ENCODE measurements at regions not wholly inside any gene's neighbourhood (a gene's known extent, or its start where the extent isn't known, plus 50 kb on each side); places are given as distances from the start of the nearest gene placed in this dataset.

DNA sequence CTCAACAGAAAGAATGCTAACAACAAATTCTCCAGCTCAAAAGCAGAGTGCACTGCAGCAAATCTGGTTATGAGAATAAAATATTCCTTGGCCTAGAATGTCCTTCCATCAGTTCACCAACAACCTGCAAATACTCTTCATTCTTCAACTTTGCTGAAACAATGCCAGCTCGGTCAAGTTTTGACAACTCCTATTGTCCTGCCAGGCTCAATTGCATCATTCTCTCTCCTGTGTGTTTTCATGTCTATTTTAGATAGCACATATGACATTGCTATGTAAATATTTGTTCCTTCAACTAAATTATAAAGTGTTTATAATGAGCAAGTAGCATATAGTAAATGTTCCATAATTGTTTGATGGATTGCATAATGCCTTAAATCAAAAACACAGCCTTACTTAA lies 463.8 kb downstream of the TLE1 start:
- TF ChIP-seq, protein P1, sequence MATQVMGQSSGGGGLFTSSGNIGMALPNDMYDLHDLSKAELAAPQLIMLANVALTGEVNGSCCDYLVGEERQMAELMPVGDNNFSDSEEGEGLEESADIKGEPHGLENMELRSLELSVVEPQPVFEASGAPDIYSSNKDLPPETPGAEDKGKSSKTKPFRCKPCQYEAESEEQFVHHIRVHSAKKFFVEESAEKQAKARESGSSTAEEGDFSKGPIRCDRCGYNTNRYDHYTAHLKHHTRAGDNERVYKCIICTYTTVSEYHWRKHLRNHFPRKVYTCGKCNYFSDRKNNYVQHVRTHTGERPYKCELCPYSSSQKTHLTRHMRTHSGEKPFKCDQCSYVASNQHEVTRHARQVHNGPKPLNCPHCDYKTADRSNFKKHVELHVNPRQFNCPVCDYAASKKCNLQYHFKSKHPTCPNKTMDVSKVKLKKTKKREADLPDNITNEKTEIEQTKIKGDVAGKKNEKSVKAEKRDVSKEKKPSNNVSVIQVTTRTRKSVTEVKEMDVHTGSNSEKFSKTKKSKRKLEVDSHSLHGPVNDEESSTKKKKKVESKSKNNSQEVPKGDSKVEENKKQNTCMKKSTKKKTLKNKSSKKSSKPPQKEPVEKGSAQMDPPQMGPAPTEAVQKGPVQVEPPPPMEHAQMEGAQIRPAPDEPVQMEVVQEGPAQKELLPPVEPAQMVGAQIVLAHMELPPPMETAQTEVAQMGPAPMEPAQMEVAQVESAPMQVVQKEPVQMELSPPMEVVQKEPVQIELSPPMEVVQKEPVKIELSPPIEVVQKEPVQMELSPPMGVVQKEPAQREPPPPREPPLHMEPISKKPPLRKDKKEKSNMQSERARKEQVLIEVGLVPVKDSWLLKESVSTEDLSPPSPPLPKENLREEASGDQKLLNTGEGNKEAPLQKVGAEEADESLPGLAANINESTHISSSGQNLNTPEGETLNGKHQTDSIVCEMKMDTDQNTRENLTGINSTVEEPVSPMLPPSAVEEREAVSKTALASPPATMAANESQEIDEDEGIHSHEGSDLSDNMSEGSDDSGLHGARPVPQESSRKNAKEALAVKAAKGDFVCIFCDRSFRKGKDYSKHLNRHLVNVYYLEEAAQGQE (IDR thresholded peaks at IDR 0.05; ENCODE audit: insufficient read depth in 1 of 2, low read depth in 2 of 2, low read length in 2 of 2): no peak
- TF ChIP-seq POLR2AphosphoS5 (IDR thresholded peaks at IDR 0.05; ENCODE audit: low read depth, low read length): no peak
- TF ChIP-seq FOXP2 (optimal IDR thresholded peaks at IDR 0.05; ENCODE audit: borderline replicate concordance, extremely low read depth, extremely low read length, insufficient read depth): no peak
- TF ChIP-seq TAF1 (IDR thresholded peaks at IDR 0.05; ENCODE audit: borderline replicate concordance, insufficient read depth, low read length): no peak
- no peak for TF ChIP-seq SIN3A (IDR thresholded peaks at IDR 0.05; ENCODE audit: borderline replicate concordance, insufficient read depth, low read length)

- TF ChIP-seq FOXP2 (optimal IDR thresholded peaks at IDR 0.05; ENCODE audit: borderline replicate concordance, extremely low read depth, extremely low read length, insufficient read depth) (no peak), SIN3A (IDR thresholded peaks at IDR 0.05; ENCODE audit: borderline replicate concordance, insufficient read depth, low read length) (no peak), POLR2AphosphoS5 (IDR thresholded peaks at IDR 0.05; ENCODE audit: low read depth, low read length) (no peak), TAF1 (IDR thresholded peaks at IDR 0.05; ENCODE audit: borderline replicate concordance, insufficient read depth, low read length) (no peak)
- TF ChIP-seq, protein P1 (IDR thresholded peaks at IDR 0.05; ENCODE audit: insufficient read depth in 1 of 2, low read depth in 2 of 2, low read length in 2 of 2): no peak
Observed at GRCh38 chr9:81224166-81225081, 464.9 kb downstream of the TLE1 start.

DNA sequence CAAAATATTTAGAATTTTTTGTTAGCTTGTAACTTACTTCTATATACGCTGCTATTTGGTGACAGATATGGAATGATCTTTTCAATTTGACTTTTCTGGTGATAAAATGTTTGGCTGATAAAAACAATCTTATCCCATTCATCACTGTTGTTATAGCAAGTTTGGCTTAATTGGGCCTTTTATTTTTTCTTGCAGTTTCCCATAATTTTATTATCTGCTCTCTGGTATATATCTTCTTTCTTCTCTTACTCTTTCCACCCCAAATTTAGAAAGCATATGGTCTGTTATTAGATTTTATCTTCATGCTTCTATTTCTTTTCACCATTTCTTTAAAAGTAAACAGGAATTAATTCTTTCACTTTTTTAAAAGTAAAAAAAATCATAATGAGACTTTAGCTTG lies 474.4 kb downstream of the TLE1 start:
- TF ChIP-seq POLR2AphosphoS5 (IDR thresholded peaks at IDR 0.05; ENCODE audit: low read depth, low read length) (no peak), TAF1 (IDR thresholded peaks at IDR 0.05; ENCODE audit: borderline replicate concordance, insufficient read depth, low read length) (no peak), FOXP2 (optimal IDR thresholded peaks at IDR 0.05; ENCODE audit: borderline replicate concordance, extremely low read depth, extremely low read length, insufficient read depth) (no peak), SIN3A (IDR thresholded peaks at IDR 0.05; ENCODE audit: borderline replicate concordance, insufficient read depth, low read length) (no peak)
- TF ChIP-seq, protein P1 (IDR thresholded peaks at IDR 0.05; ENCODE audit: insufficient read depth in 1 of 2, low read depth in 2 of 2, low read length in 2 of 2): no peak

- TF ChIP-seq SIN3A (IDR thresholded peaks at IDR 0.05; ENCODE audit: borderline replicate concordance, insufficient read depth, low read length) (no peak), TAF1 (IDR thresholded peaks at IDR 0.05; ENCODE audit: borderline replicate concordance, insufficient read depth, low read length) (no peak), FOXP2 (optimal IDR thresholded peaks at IDR 0.05; ENCODE audit: borderline replicate concordance, extremely low read depth, extremely low read length, insufficient read depth) (no peak), POLR2AphosphoS5 (IDR thresholded peaks at IDR 0.05; ENCODE audit: low read depth, low read length) (no peak)
- TF ChIP-seq, protein P1 (IDR thresholded peaks at IDR 0.05; ENCODE audit: insufficient read depth in 1 of 2, low read depth in 2 of 2, low read length in 2 of 2): no peak
Observed at GRCh38 chr9:81213456-81213855, 475.9 kb downstream of the TLE1 start.
